Keratinocyte (primary cell): ENCODE measurements at regions not wholly inside any gene's neighbourhood (a gene's known extent, or its start where the extent isn't known, plus 50 kb on each side); places are given as distances from the start of the nearest gene placed in this dataset.

Source experiments
- CTCF ChIP-seq, 3 experiments: IDR thresholded peaks in 1 of 3; conservative IDR thresholded peaks in 1 of 3; optimal IDR thresholded peaks in 1 of 3; 2 replicates in 2 of 3; 3 replicates in 1 of 3; pipeline versions ENCODE3 to v1.5.1; 2011; ENCODE audit warnings: low read length in 3 of 3, mild to moderate bottlenecking in 3 of 3, moderate library complexity in 2 of 3, control low read depth in 1 of 3, inconsistent platforms in 1 of 3; ENCODE audit not compliant: insufficient read depth in 2 of 3; ENCODE audit errors: extremely low read depth in 1 of 3
- EZH2 ChIP-seq: IDR thresholded peaks from one replicate; pipeline ENCODE4 v1.6.1; 2012; ENCODE audit warnings: inconsistent platforms, mild to moderate bottlenecking, low read length, moderate library complexity

- no peak for TF ChIP-seq CTCF (optimal IDR thresholded peaks at IDR 0.05 in 1 of 3, IDR thresholded peaks at IDR 0.05 in 1 of 3, conservative IDR thresholded peaks at IDR 0.05 in 1 of 3; ENCODE audit: extremely low read depth in 1 of 3, insufficient read depth in 2 of 3, low read length in 3 of 3)
- TF ChIP-seq EZH2: no peak
Observed at GRCh38 chr18:52277785-52278184, 62.2 kb upstream of the DCC start.
